ENCODE measurements at regions not wholly inside any gene's neighbourhood (a gene's known extent, or its start where the extent isn't known, plus 50 kb on each side); places are given as distances from the start of the nearest gene placed in this dataset.

DNA sequence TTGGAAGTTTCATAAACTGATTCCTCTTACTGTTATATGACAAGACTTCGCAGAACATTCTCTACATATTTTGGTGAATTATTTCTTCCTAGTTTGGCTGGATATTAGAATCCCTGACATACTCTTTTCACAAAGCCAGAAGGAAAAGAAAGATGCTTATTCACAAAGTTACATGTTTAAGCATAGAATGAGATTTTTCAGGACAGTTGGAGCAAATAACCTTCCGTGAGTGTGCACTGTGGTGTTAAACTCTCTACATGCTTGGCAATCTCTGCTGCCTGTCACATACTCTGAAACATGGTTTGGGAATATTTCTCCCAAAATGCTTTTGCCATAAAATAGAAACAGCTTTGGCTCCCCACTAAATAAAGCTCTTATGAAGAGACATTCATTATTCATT lies 230.0 kb upstream of the MTNR1B start:
- no peak for ATAC-seq
- Histone ChIP-seq H3K4me1 (ENCODE audit: control insufficient read depth in 2 of 2, insufficient read depth in 2 of 2, low read length in 2 of 2) (no peaks in the 10 kb centered on the region), H3K27me3 (ENCODE audit: control insufficient read depth in 2 of 2, insufficient read depth in 2 of 2, low read length in 2 of 2) (no peaks in the 10 kb centered on the region), H3K36me3 (ENCODE audit: control insufficient read depth in 2 of 3, insufficient read depth in 3 of 3, low read length in 3 of 3) (no peaks in the 10 kb centered on the region), H3K27ac (ENCODE audit: low read depth, low read length) (no peak overlapping the region), H3K9me3 (ENCODE audit: control insufficient read depth in 2 of 3, low read length in 3 of 3) (no peaks in the 10 kb centered on the region), H3K4me3 (ENCODE audit: low read length) (no peak overlapping the region)
- Mint-ChIP-seq H3K27me3 (no peaks in the 10 kb centered on the region), H3K27ac (no peak overlapping the region), H3K4me1 (no peaks in the 10 kb centered on the region), H3K36me3 (no peaks in the 10 kb centered on the region), H3K4me3 (no peak overlapping the region), H3K9me3 (peaks cover 0 to 6% (median 0%) of the 10 kb centered on the region in 11 donors)
- ChIA-PET CTCF (no interaction called here), POLR2A (no interaction called here)
- intact Hi-C loops (cut with micrococcal nuclease) = no loop called here
- no peak for DNase-seq

GRCh38 chr11:92740276-92740675 lies 229.2 kb upstream of the MTNR1B start:
- no peak for ATAC-seq
- H3K27ac Mint-ChIP-seq = no peak overlapping the region
- no peaks in the 10 kb centered on the region for H3K4me1 Mint-ChIP-seq

GRCh38 chr11:92744929-92745585 lies 224.4 kb upstream of the MTNR1B start:
- ChIA-PET POLR2A (no interaction called here), CTCF (interaction anchor here (0.6 kb wide), 1 partner anchor 493 kb away, joined by 3 read pairs; no protein-coding TSS in a partner anchor)
- DNase-seq (no peak), ATAC-seq (no peak)
- no peak overlapping the region for H3K4me3 ChIP-seq (ENCODE audit: low read length)
- Mint-ChIP-seq H3K27ac (no peak overlapping the region), H3K4me1 (no peaks in the 10 kb centered on the region), H3K36me3 (no peaks in the 10 kb centered on the region), H3K4me3 (no peak overlapping the region), H3K27me3 (no peaks in the 10 kb centered on the region), H3K9me3 (peaks cover 0 to 6% (median 0%) of the 10 kb centered on the region in 11 donors)
- H3K9me3 ChIP-seq (ENCODE audit: control insufficient read depth in 2 of 3, low read length in 3 of 3) = no peaks in the 10 kb centered on the region
- intact Hi-C loops (cut with micrococcal nuclease) = no loop called here
- H3K27ac ChIP-seq (ENCODE audit: low read depth, low read length) = no peak overlapping the region
- H3K36me3 ChIP-seq (ENCODE audit: control insufficient read depth in 2 of 3, insufficient read depth in 3 of 3, low read length in 3 of 3) = no peaks in the 10 kb centered on the region
- H3K27me3 ChIP-seq (ENCODE audit: control insufficient read depth in 2 of 2, insufficient read depth in 2 of 2, low read length in 2 of 2) = no peaks in the 10 kb centered on the region
- no peaks in the 10 kb centered on the region for H3K4me1 ChIP-seq (ENCODE audit: control insufficient read depth in 2 of 2, insufficient read depth in 2 of 2, low read length in 2 of 2)

More at GRCh38 chr11:92740276-92740675, 229.2 kb upstream of the MTNR1B start:
- H3K4me1 ChIP-seq (ENCODE audit: control insufficient read depth in 2 of 2, insufficient read depth in 2 of 2, low read length in 2 of 2) = no peaks in the 10 kb centered on the region
- intact Hi-C loops (cut with micrococcal nuclease) = no loop called here
- H3K9me3 ChIP-seq (ENCODE audit: control insufficient read depth in 2 of 3, low read length in 3 of 3) = no peaks in the 10 kb centered on the region
- no peak overlapping the region for H3K4me3 ChIP-seq (ENCODE audit: low read length)
- POLR2A ChIA-PET = no interaction called here
- DNase-seq = no peak
- Mint-ChIP-seq H3K27me3 (no peaks in the 10 kb centered on the region), H3K9me3 (peaks cover 0 to 6% (median 0%) of the 10 kb centered on the region in 11 donors), H3K4me3 (no peak overlapping the region), H3K36me3 (no peaks in the 10 kb centered on the region)
- H3K27ac ChIP-seq (ENCODE audit: low read depth, low read length) = no peak overlapping the region
- CTCF ChIA-PET = no interaction called here
- H3K36me3 ChIP-seq (ENCODE audit: control insufficient read depth in 2 of 3, insufficient read depth in 3 of 3, low read length in 3 of 3) = no peaks in the 10 kb centered on the region
- no peaks in the 10 kb centered on the region for H3K27me3 ChIP-seq (ENCODE audit: control insufficient read depth in 2 of 2, insufficient read depth in 2 of 2, low read length in 2 of 2)

DNA sequence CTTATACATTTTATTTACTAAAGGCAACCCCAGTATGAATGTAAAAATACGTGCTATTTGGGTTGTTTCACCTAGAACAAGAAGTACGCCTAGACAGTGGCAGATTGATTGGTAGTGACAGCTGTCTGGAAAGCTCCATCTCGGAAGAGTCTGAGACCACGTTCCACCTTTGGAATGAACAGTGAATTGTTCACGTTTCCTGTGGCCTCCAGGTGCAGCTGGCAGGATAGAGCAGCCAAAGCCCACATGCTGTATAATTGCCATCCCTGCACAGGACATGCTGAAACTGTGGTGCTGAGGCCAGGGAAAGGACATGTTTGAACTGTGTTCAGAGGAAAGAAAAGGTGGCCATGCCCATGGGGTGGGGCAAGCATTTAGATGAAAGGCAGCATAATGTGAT lies 218.7 kb upstream of the MTNR1B start:
- peaks cover 0 to 10% (median 0%) of the 10 kb centered on the region in 11 donors for H3K9me3 Mint-ChIP-seq
- H3K27ac Mint-ChIP-seq = no peak overlapping the region
- ATAC-seq (no peak), DNase-seq (no peak)
- no peak overlapping the region for H3K27ac ChIP-seq (ENCODE audit: low read depth, low read length)
- H3K4me3 Mint-ChIP-seq = no peak overlapping the region
- H3K27me3 ChIP-seq (ENCODE audit: control insufficient read depth in 2 of 2, insufficient read depth in 2 of 2, low read length in 2 of 2) = no peaks in the 10 kb centered on the region
- no peaks in the 10 kb centered on the region for H3K9me3 ChIP-seq (ENCODE audit: control insufficient read depth in 2 of 3, low read length in 3 of 3)
- no peaks in the 10 kb centered on the region for H3K36me3 Mint-ChIP-seq
- no peaks in the 10 kb centered on the region for H3K4me1 Mint-ChIP-seq
- no peaks in the 10 kb centered on the region for H3K4me1 ChIP-seq (ENCODE audit: control insufficient read depth in 2 of 2, insufficient read depth in 2 of 2, low read length in 2 of 2)
- intact Hi-C loops (cut with micrococcal nuclease) = no loop called here
- ChIA-PET CTCF (no interaction called here), POLR2A (no interaction called here)
- H3K4me3 ChIP-seq (ENCODE audit: low read length) = no peak overlapping the region
- peaks cover 0 to 8% (median 0%) of the 10 kb centered on the region in 5 donors for H3K27me3 Mint-ChIP-seq
- H3K36me3 ChIP-seq (ENCODE audit: control insufficient read depth in 2 of 3, insufficient read depth in 3 of 3, low read length in 3 of 3) = no peaks in the 10 kb centered on the region

- ATAC-seq (no peak), DNase-seq (no peak)
- Histone ChIP-seq H3K27ac (ENCODE audit: low read depth, low read length) (no peak overlapping the region), H3K9me3 (ENCODE audit: control insufficient read depth in 2 of 3, low read length in 3 of 3) (no peaks in the 10 kb centered on the region), H3K4me1 (ENCODE audit: control insufficient read depth in 2 of 2, insufficient read depth in 2 of 2, low read length in 2 of 2) (no peaks in the 10 kb centered on the region), H3K36me3 (ENCODE audit: control insufficient read depth in 2 of 3, insufficient read depth in 3 of 3, low read length in 3 of 3) (no peaks in the 10 kb centered on the region), H3K27me3 (ENCODE audit: control insufficient read depth in 2 of 2, insufficient read depth in 2 of 2, low read length in 2 of 2) (no peaks in the 10 kb centered on the region), H3K4me3 (ENCODE audit: low read length) (no peak overlapping the region)
- Mint-ChIP-seq H3K4me3 (no peak overlapping the region), H3K27ac (no peak overlapping the region), H3K9me3 (peaks cover 0 to 10% (median 0%) of the 10 kb centered on the region in 11 donors), H3K4me1 (no peaks in the 10 kb centered on the region), H3K27me3 (peaks cover 0 to 8% (median 0%) of the 10 kb centered on the region in 5 donors), H3K36me3 (no peaks in the 10 kb centered on the region)
- POLR2A ChIA-PET = no interaction called here
- CTCF ChIA-PET = no interaction called here
- intact Hi-C loops (cut with micrococcal nuclease) = no loop called here
Measured at GRCh38 chr11:92751594-92751993, 217.9 kb upstream of the MTNR1B start.

GRCh38 chr11:92752122-92752521 lies 217.3 kb upstream of the MTNR1B start:
- Histone ChIP-seq H3K4me1 (ENCODE audit: control insufficient read depth in 2 of 2, insufficient read depth in 2 of 2, low read length in 2 of 2) (no peaks in the 10 kb centered on the region), H3K9me3 (ENCODE audit: control insufficient read depth in 2 of 3, low read length in 3 of 3) (no peaks in the 10 kb centered on the region), H3K27me3 (ENCODE audit: control insufficient read depth in 2 of 2, insufficient read depth in 2 of 2, low read length in 2 of 2) (no peaks in the 10 kb centered on the region), H3K4me3 (ENCODE audit: low read length) (no peak overlapping the region), H3K27ac (ENCODE audit: low read depth, low read length) (no peak overlapping the region), H3K36me3 (ENCODE audit: control insufficient read depth in 2 of 3, insufficient read depth in 3 of 3, low read length in 3 of 3) (no peaks in the 10 kb centered on the region)
- H3K36me3 Mint-ChIP-seq = no peaks in the 10 kb centered on the region
- ChIA-PET CTCF (no interaction called here), POLR2A (no interaction called here)
- peaks cover 0 to 8% (median 0%) of the 10 kb centered on the region in 5 donors for H3K27me3 Mint-ChIP-seq
- no peak overlapping the region for H3K27ac Mint-ChIP-seq
- DNase-seq (no peak), ATAC-seq (no peak)
- intact Hi-C loops (cut with micrococcal nuclease) = no loop called here
- no peaks in the 10 kb centered on the region for H3K4me1 Mint-ChIP-seq
- H3K9me3 Mint-ChIP-seq = peaks cover 0 to 10% (median 0%) of the 10 kb centered on the region in 11 donors
- H3K4me3 Mint-ChIP-seq = no peak overlapping the region

GRCh38 chr11:92753161-92753560 lies 216.3 kb upstream of the MTNR1B start:
- no peak overlapping the region for H3K4me3 ChIP-seq (ENCODE audit: low read length)
- no peaks in the 10 kb centered on the region for H3K36me3 Mint-ChIP-seq

More at GRCh38 chr11:92753161-92753560, 216.3 kb upstream of the MTNR1B start:
- Mint-ChIP-seq H3K27me3 (peaks cover 0 to 8% (median 0%) of the 10 kb centered on the region in 5 donors), H3K9me3 (peaks cover 0 to 12% (median 0%) of the 10 kb centered on the region in 11 donors), H3K4me1 (no peaks in the 10 kb centered on the region), H3K27ac (no peak overlapping the region), H3K4me3 (no peak overlapping the region)
- Histone ChIP-seq H3K9me3 (ENCODE audit: control insufficient read depth in 2 of 3, low read length in 3 of 3) (no peaks in the 10 kb centered on the region), H3K4me1 (ENCODE audit: control insufficient read depth in 2 of 2, insufficient read depth in 2 of 2, low read length in 2 of 2) (no peaks in the 10 kb centered on the region), H3K36me3 (ENCODE audit: control insufficient read depth in 2 of 3, insufficient read depth in 3 of 3, low read length in 3 of 3) (no peaks in the 10 kb centered on the region), H3K27ac (ENCODE audit: low read depth, low read length) (no peak overlapping the region), H3K27me3 (ENCODE audit: control insufficient read depth in 2 of 2, insufficient read depth in 2 of 2, low read length in 2 of 2) (no peaks in the 10 kb centered on the region)
- DNase-seq = no peak
- POLR2A ChIA-PET = no interaction called here
- CTCF ChIA-PET = no interaction called here
- ATAC-seq = no peak
- intact Hi-C loops (cut with micrococcal nuclease) = no loop called here

All from naive thymus-derived CD4-positive, alpha-beta T cell (primary cell).